Endodermal cell (in vitro differentiated cells): ENCODE measurements at regions not wholly inside any gene's neighbourhood (a gene's known extent, or its start where the extent isn't known, plus 50 kb on each side); places are given as distances from the start of the nearest gene placed in this dataset.

Experiments used
- DNase-seq: peaks from one replicate; pipeline ENCODE4 v3.0.0-alpha.2; 2017
- H3K27ac ChIP-seq: 2 replicates; pipeline ENCODE4 v1.5.1; 2013; ENCODE audit warnings: mild to moderate bottlenecking, low read depth, low read length, moderate library complexity
- H3K27me3 ChIP-seq: 2 replicates; pipeline ENCODE4 v1.6.1; 2013; ENCODE audit warnings: mild to moderate bottlenecking, low read length, moderate library complexity; ENCODE audit not compliant: insufficient read depth, control insufficient read depth, poor library complexity, severe bottlenecking
- H3K36me3 ChIP-seq: 2 replicates; pipeline ENCODE4 v1.7.0; 2013; ENCODE audit warnings: mild to moderate bottlenecking, low read length, moderate library complexity; ENCODE audit not compliant: control insufficient read depth, insufficient read depth
- H3K4me1 ChIP-seq: one replicate; pipeline ENCODE4 v1.7.0; 2013; ENCODE audit warnings: low read length; ENCODE audit not compliant: control insufficient read depth, insufficient read depth
- H3K4me3 ChIP-seq: 2 replicates; pipeline ENCODE4 v1.5.1; 2013; ENCODE audit warnings: mild to moderate bottlenecking, low read length, moderate library complexity
- H3K9ac ChIP-seq: 2 replicates; pipeline ENCODE4 v1.6.1; 2013; ENCODE audit warnings: mild to moderate bottlenecking, low read length, moderate library complexity; ENCODE audit not compliant: poor library complexity, severe bottlenecking; ENCODE audit errors: extremely low read depth
- H3K9me3 ChIP-seq: 2 replicates; pipeline ENCODE4 v1.6.1; 2013; ENCODE audit warnings: mild to moderate bottlenecking, low read length, moderate library complexity; ENCODE audit not compliant: control insufficient read depth
- H3K27ac Mint-ChIP-seq: 2 replicates; pipeline ENCODE4 v1.8.0; 2020; ENCODE audit warnings: mixed read lengths
- H3K27me3 Mint-ChIP-seq: 2 replicates; pipeline ENCODE4 v1.8.0; 2021; ENCODE audit warnings: mild to moderate bottlenecking, mixed read lengths; ENCODE audit not compliant: insufficient read depth
- H3K36me3 Mint-ChIP-seq: 2 replicates; pipeline ENCODE4 v1.8.0; 2020; ENCODE audit warnings: low read depth, mixed read lengths
- H3K4me1 Mint-ChIP-seq: 2 replicates; pipeline ENCODE4 v1.8.0; 2020; ENCODE audit warnings: mixed read lengths
- H3K4me3 Mint-ChIP-seq: 2 replicates; pipeline ENCODE4 v1.8.0; 2020; ENCODE audit warnings: mild to moderate bottlenecking, moderate library complexity, mixed read lengths
- H3K9me3 Mint-ChIP-seq: 2 replicates; pipeline ENCODE4 v1.8.0; 2020; ENCODE audit warnings: mild to moderate bottlenecking, mixed read lengths
- WGBS, 2 experiments: methylation state at CpG; one replicate each; pipeline versions ENCODE4 v1.1.5 to v1.1.7; 2013; ENCODE audit warnings: missing lambda C conversion rate in 2 of 2, mixed read lengths in 1 of 2; ENCODE audit not compliant: insufficient coverage in 1 of 2, insufficient read length in 1 of 2; 5-methylcytosine and 5-hydroxymethylcytosine counted together
- TF ChIP-seq, protein P1 (sequence below): fragments of 200-600 bp; sonication (generic); conservative IDR thresholded peaks from 2 replicates; pipeline ENCODE4 v1.5.0; 2021; ENCODE audit warnings: antibody characterized with exemption, mild to moderate bottlenecking

DNA sequence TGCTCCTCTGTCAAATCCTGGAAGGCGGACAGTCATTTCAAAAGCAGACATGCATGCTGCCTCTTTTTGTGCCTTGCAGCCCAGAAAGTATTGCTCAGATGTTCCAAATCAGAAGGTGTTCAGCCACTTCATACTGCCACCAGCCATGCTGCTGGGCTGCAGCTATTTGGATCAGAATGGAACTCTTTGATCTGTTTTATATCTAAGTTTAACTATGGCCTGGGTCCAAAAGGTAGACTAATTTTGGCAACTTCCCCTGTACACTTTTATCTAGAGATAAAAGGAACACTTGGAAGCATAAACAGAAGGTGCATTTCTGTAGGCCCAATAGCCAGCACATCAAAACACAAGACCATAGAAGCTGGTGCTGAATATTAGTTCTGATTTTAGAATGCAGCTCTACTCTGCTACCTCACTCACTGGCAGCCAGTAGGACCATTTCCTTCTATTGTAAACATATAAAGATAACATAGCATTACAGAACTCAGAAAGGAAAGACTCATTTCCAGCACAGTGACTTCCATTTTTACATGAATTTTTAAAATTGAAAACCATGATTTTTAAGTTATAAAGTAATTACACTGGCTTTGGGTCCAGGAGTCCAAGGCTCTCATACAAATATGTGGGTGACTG, 143.1 kb upstream of the CAV2 start:
- Histone ChIP-seq H3K4me3 (no peak overlapping the region), H3K9me3 (no peaks in the 10 kb centered on the region), H3K27me3 (no peaks in the 10 kb centered on the region), H3K9ac (no peak overlapping the region), H3K36me3 (no peaks in the 10 kb centered on the region), H3K27ac (no peak overlapping the region), H3K4me1 (no peaks in the 10 kb centered on the region)
- H3K27ac Mint-ChIP-seq: no peak overlapping the region
- no peak overlapping the region for H3K4me3 Mint-ChIP-seq
- 88 to 95% methylated on average over 1 of the region's 1 CpG for WGBS, 2 experiments
- no peaks in the 10 kb centered on the region for H3K9me3 Mint-ChIP-seq
- no peaks in the 10 kb centered on the region for H3K36me3 Mint-ChIP-seq
- H3K4me1 Mint-ChIP-seq: peaks cover 22% of the 10 kb centered on the region
- TF ChIP-seq, protein P1, sequence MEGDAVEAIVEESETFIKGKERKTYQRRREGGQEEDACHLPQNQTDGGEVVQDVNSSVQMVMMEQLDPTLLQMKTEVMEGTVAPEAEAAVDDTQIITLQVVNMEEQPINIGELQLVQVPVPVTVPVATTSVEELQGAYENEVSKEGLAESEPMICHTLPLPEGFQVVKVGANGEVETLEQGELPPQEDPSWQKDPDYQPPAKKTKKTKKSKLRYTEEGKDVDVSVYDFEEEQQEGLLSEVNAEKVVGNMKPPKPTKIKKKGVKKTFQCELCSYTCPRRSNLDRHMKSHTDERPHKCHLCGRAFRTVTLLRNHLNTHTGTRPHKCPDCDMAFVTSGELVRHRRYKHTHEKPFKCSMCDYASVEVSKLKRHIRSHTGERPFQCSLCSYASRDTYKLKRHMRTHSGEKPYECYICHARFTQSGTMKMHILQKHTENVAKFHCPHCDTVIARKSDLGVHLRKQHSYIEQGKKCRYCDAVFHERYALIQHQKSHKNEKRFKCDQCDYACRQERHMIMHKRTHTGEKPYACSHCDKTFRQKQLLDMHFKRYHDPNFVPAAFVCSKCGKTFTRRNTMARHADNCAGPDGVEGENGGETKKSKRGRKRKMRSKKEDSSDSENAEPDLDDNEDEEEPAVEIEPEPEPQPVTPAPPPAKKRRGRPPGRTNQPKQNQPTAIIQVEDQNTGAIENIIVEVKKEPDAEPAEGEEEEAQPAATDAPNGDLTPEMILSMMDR: no peak
- H3K27me3 Mint-ChIP-seq: no peaks in the 10 kb centered on the region
- no peak for DNase-seq

DNA sequence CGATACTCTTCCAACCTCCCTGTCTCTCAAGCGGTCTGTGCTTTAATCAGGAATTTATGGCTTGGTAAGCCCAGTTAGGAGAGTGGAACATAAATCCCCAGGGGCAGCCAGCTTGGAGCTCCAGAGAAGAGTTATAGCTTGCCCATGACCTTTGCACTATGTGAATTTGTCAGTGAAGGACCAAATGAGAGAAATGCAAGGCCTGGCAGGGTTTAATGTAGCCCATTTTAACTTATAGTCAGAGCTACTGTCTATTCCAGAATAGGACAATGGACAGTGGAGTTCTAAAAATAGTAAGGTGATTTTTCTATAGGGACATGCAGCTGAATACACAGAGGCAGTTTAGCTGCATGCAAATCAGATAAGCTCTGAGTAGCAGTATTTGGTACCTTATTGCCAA, 142.6 kb upstream of the CAV2 start:
- no peaks in the 10 kb centered on the region for H3K36me3 Mint-ChIP-seq
- H3K9me3 ChIP-seq: no peaks in the 10 kb centered on the region
- H3K27me3 ChIP-seq: no peaks in the 10 kb centered on the region
- H3K27me3 Mint-ChIP-seq: no peaks in the 10 kb centered on the region
- 88 to 98% methylated on average over 1 to 2 of the region's 2 CpGs for WGBS, 2 experiments
- no peak for DNase-seq
- H3K9ac ChIP-seq: no peak overlapping the region
- H3K4me3 Mint-ChIP-seq: no peak overlapping the region
- H3K4me1 Mint-ChIP-seq: peaks cover 22% of the 10 kb centered on the region
- no peak overlapping the region for H3K27ac Mint-ChIP-seq
- no peaks in the 10 kb centered on the region for H3K9me3 Mint-ChIP-seq
- TF ChIP-seq, protein P1: no peak
- no peak overlapping the region for H3K4me3 ChIP-seq
- no peaks in the 10 kb centered on the region for H3K36me3 ChIP-seq
- no peak overlapping the region for H3K27ac ChIP-seq
- no peaks in the 10 kb centered on the region for H3K4me1 ChIP-seq

DNA sequence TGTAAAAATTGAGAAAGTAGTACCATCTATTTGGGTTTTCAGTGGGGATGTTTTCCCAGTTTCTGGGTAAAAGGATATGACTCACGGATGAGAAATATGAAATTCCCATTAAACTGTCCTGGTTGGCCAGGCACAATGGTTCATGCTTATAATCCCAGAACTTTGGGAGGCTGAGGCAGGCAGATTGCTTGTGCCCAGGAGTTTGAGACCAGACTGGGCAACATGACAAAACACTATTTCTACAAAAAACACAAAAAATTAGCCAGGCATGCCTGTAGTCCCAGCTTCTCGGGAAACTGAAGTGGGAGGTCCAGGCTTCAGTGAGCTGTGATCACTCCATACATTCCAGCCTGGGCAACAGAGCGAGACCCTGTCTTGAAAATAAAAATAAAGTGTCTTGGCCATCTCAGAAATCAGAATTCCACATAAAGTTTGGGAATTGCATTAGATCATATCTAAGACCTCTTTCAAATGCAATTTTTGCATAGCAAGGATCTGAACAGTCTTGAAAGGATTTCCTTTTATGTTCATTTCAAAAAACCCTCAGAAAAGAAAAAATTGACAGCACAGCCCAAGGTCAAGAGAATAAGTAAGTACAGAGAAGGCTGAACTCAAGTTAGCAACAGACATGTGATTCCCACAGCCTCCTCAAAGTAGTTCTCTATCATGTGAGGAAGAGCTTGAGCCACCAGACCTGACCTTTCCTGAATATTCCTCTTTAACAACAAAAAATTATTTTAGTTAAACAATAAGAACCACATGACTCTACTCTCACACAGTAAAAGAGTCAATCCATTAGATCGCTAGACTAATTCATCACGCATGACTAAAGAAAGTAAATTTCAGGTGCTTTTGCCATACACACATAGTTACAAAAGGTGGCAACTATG, 141.5 kb upstream of the CAV2 start:
- Histone ChIP-seq H3K27ac (no peak overlapping the region), H3K36me3 (no peaks in the 10 kb centered on the region), H3K4me1 (no peaks in the 10 kb centered on the region), H3K9me3 (no peaks in the 10 kb centered on the region), H3K27me3 (no peaks in the 10 kb centered on the region), H3K9ac (no peak overlapping the region), H3K4me3 (no peak overlapping the region)
- no peak for DNase-seq
- H3K27me3 Mint-ChIP-seq: no peaks in the 10 kb centered on the region
- no peak overlapping the region for H3K27ac Mint-ChIP-seq
- H3K9me3 Mint-ChIP-seq: no peaks in the 10 kb centered on the region
- no peak overlapping the region for H3K4me3 Mint-ChIP-seq
- TF ChIP-seq, protein P1: no peak
- H3K36me3 Mint-ChIP-seq: no peaks in the 10 kb centered on the region
- 96% methylated on average over 5 of the region's 5 CpGs; no CpG with 5 or more reads in 1 of the 2 experiments for WGBS, 2 experiments
- H3K4me1 Mint-ChIP-seq: peaks cover 17% of the 10 kb centered on the region
